HEK293 (cell line): ENCODE measurements at regions not wholly inside any gene's neighbourhood (a gene's known extent, or its start where the extent isn't known, plus 50 kb on each side); places are given as distances from the start of the nearest gene placed in this dataset.

ENCODE experiments used
- CTCF ChIA-PET: fragments of 350-600 bp; formaldehyde crosslinking; extraction: SDS; loops from one replicate; lab custom pipeline; 2021; ENCODE audit warnings: antibody characterized with exemption; lab: Yijun Ruan, JAX
- POLR2A ChIA-PET: fragments of 300-600 bp; formaldehyde crosslinking; extraction: SDS; loops from one replicate; lab custom pipeline; 2020; ENCODE audit warnings: antibody characterized with exemption, inconsistent platforms; lab: Yijun Ruan, JAX
- H3K27ac ChIP-seq: fragments of 200-500 bp; sonication (Bioruptor generic); 2 replicates; pipeline ENCODE4 v1.5.1; 2014; ENCODE audit warnings: low read depth, low read length, control low read depth, inconsistent platforms; ENCODE audit errors: extremely low read depth
- H3K36me3 ChIP-seq, 2 experiments: fragments of 200-500 bp in 1 of 2; sonication (Bioruptor generic) in 1 of 2; 1 replicate in 1 of 2; 2 replicates in 1 of 2; pipeline ENCODE4 v1.5.1; 2014 to 2017; ENCODE audit warnings: inconsistent platforms in 2 of 2, low read length in 2 of 2; ENCODE audit not compliant: control insufficient read depth in 2 of 2, insufficient read depth in 1 of 2
- H3K4me1 ChIP-seq: fragments of 200-500 bp; sonication (Bioruptor generic); 2 replicates; pipeline ENCODE4 v1.5.1; 2014; ENCODE audit warnings: mild to moderate bottlenecking, low read length, inconsistent platforms; ENCODE audit not compliant: control insufficient read depth, insufficient read depth
- H3K4me3 ChIP-seq: 2 replicates; pipeline ENCODE4 v1.5.1; 2011; ENCODE audit warnings: low read depth, mild to moderate bottlenecking, control low read depth, low read length, moderate library complexity
- H3K9me3 ChIP-seq: fragments of 200-500 bp; sonication (Bioruptor generic); 2 replicates; pipeline ENCODE4 v1.5.1; 2014; ENCODE audit warnings: low read depth, low read length, inconsistent platforms; ENCODE audit not compliant: control insufficient read depth, insufficient read depth
- SP3 ChIP-seq: fragments of 450-650 bp; formaldehyde crosslinking; IDR thresholded peaks from 2 replicates; pipeline ENCODE4 v1.5.1; 2016; ENCODE audit warnings: missing biosample characterization, missing genetic modification characterization
- SP7 ChIP-seq: fragments of 450-650 bp; formaldehyde crosslinking; IDR thresholded peaks from 2 replicates; pipeline ENCODE4 v1.5.1; 2016; ENCODE audit warnings: missing biosample characterization, missing genetic modification characterization
- YY1 ChIP-seq: fragments of 450-650 bp; formaldehyde crosslinking; IDR thresholded peaks from 2 replicates; pipeline ENCODE4 v1.5.1; 2018; ENCODE audit warnings: missing biosample characterization, missing genetic modification characterization
- ZEB2 ChIP-seq: fragments of 450-650 bp; formaldehyde crosslinking; IDR thresholded peaks from 2 replicates; pipeline ENCODE4 v1.5.1; 2016; ENCODE audit warnings: missing biosample characterization, missing genetic modification characterization
- ZNF10 ChIP-seq: fragments of 450-650 bp; formaldehyde crosslinking; IDR thresholded peaks from 2 replicates; pipeline ENCODE4 v1.5.1; 2017; ENCODE audit warnings: missing biosample characterization, missing genetic modification characterization
- ZNF2 ChIP-seq: fragments of 450-650 bp; formaldehyde crosslinking; IDR thresholded peaks from 2 replicates; pipeline ENCODE4 v1.5.1; 2016; ENCODE audit warnings: missing biosample characterization, missing genetic modification characterization
- ZNF223 ChIP-seq: fragments of 450-650 bp; formaldehyde crosslinking; IDR thresholded peaks from 2 replicates; pipeline ENCODE4 v1.5.1; 2016; ENCODE audit warnings: missing biosample characterization, missing genetic modification characterization
- ZNF274 ChIP-seq, 2 experiments: fragments of 200-500 bp in 1 of 2; fragments of 450-650 bp in 1 of 2; sonication (Bioruptor generic) in 1 of 2; formaldehyde crosslinking in 1 of 2; IDR thresholded peaks; 2 replicates each; pipeline versions ENCODE4 v1.5.1 to v1.6.1; 2014 to 2016; ENCODE audit warnings: borderline replicate concordance in 1 of 2, inconsistent platforms in 1 of 2, low read length in 1 of 2, missing biosample characterization in 1 of 2, missing genetic modification characterization in 1 of 2
- ZNF654 ChIP-seq: fragments of 450-650 bp; formaldehyde crosslinking; IDR thresholded peaks from 2 replicates; pipeline ENCODE4 v1.5.1; 2016; ENCODE audit warnings: low read depth, missing biosample characterization, missing genetic modification characterization
- ZNF660 ChIP-seq: fragments of 450-650 bp; IDR thresholded peaks from 2 replicates; pipeline ENCODE4 v1.5.1; 2018; ENCODE audit warnings: missing biosample characterization, mild to moderate bottlenecking, missing genetic modification characterization
- ZNF76 ChIP-seq: fragments of 450-650 bp; formaldehyde crosslinking; IDR thresholded peaks from 2 replicates; pipeline ENCODE4; 2016; ENCODE audit warnings: low read depth, missing biosample characterization, missing genetic modification characterization, borderline replicate concordance
- TF ChIP-seq, protein P1 (sequence below): fragments of 450-650 bp; formaldehyde crosslinking; IDR thresholded peaks from 2 replicates; pipeline ENCODE4 v1.5.1; 2016; ENCODE audit warnings: missing biosample characterization, missing genetic modification characterization
- TF ChIP-seq, protein P2 (sequence below): fragments of 450-650 bp; IDR thresholded peaks from 2 replicates; pipeline ENCODE4 v1.5.1; 2018; ENCODE audit warnings: missing biosample characterization, mild to moderate bottlenecking, missing genetic modification characterization
- TF ChIP-seq, protein P3 (sequence below): fragments of 450-650 bp; formaldehyde crosslinking; IDR thresholded peaks from 2 replicates; pipeline ENCODE4 v1.5.1; 2017; ENCODE audit warnings: missing biosample characterization, missing genetic modification characterization
- TF ChIP-seq, protein P4 (sequence below): sonication (generic); formaldehyde crosslinking; IDR thresholded peaks from 2 replicates; pipeline ENCODE4 v1.8.1; 2022; ENCODE audit warnings: mild to moderate bottlenecking, moderate library complexity, missing genetic modification reagents
- TF ChIP-seq, protein P5 (sequence below): IDR thresholded peaks from 2 replicates; pipeline ENCODE4 v1.6.1; 2011; ENCODE audit warnings: mild to moderate bottlenecking, low read depth, low read length, borderline replicate concordance
- TF ChIP-seq, protein P6 (sequence below): fragments of 450-650 bp; formaldehyde crosslinking; IDR thresholded peaks from 2 replicates; pipeline ENCODE4; 2016; ENCODE audit warnings: missing biosample characterization, missing genetic modification characterization

DNA sequence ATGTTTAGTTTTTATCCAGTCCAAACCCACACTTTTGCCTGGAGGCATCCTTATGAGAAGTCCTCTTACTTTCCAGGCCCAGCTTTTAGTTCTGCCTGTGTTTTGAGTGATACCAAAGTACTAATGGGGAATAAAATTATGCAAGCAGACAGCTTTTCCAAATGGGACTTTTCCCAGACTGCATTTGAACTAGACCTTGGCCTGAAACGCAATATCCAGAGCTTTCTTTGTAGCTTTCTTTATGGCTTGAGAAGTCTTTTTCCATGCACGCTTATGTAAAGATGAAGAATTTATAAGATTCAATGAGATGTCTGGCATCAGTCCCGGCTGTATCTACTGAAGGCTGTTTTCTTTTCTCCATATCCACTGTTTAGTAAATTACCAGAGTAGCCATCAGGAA, 236.6 kb upstream of the RAB4A start:
- CTCF ChIA-PET: interaction anchor here (1.1 to 1.5 kb wide), 5 partner anchors 10 to 192 kb away, joined by 3 to 7 read pairs (median 3); no protein-coding TSS in a partner anchor
- Histone ChIP-seq H3K36me3 (no peaks in the 10 kb centered on the region), H3K27ac (no peak overlapping the region), H3K9me3 (no peaks in the 10 kb centered on the region), H3K4me1 (peaks cover 3% of the 10 kb centered on the region; the same call in 1 of the 2 replicates), H3K4me3 (no peak overlapping the region)
- TF ChIP-seq ZNF223 (tag by site-specific recombination): no peak
- TF ChIP-seq, protein P1, sequence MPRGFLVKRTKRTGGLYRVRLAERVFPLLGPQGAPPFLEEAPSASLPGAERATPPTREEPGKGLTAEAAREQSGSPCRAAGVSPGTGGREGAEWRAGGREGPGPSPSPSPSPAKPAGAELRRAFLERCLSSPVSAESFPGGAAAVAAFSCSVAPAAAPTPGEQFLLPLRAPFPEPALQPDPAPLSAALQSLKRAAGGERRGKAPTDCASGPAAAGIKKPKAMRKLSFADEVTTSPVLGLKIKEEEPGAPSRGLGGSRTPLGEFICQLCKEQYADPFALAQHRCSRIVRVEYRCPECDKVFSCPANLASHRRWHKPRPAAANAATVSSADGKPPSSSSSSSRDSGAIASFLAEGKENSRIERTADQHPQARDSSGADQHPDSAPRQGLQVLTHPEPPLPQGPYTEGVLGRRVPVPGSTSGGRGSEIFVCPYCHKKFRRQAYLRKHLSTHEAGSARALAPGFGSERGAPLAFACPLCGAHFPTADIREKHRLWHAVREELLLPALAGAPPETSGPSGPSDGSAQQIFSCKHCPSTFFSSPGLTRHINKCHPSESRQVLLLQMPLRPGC (tag by site-specific recombination): no peak
- TF ChIP-seq ZNF10 (tag by site-specific recombination): no peak
- POLR2A ChIA-PET: no interaction called here

DNA sequence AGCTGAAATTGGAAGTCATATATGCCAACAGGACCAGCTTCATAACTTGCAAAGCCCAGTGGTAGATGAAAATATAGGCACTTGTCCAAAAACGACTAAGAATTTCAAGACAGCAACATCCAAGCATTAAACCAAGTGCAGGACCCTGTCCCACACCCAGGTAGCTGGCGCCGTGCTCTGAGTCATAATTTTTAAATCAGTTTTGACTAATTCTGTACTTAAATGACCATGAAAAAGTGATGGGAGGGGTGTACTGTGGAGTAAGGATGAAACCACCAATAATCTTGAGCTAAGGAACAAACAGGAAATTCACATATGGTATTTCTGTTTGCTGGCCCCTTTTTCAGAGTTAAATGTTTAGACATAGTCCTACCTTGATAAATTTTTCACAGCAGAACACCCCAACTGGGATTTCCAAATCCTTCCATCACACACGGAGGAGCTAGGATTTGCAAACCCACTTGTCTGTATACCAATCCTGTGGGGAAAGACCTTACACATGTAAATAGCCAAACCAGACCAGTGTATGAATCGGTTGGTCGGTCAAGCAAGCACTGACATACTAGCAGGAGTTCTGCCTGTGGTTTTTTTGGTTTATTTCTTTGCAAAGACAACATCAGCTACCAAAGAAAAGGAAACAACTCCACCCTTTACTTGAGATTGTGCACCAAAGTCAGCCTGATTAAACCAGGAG, 235.7 kb upstream of the RAB4A start:
- TF ChIP-seq ZNF76 (no peak), SP7 (tag by site-specific recombination) (no peak), ZNF274 (IDR thresholded peaks at IDR 0.05; ENCODE audit: low read length) (no peak), ZNF274 (tag by site-specific recombination; IDR thresholded peaks at IDR 0.05; ENCODE audit: borderline replicate concordance) (no peak), YY1 (tag by site-specific recombination) (no peak), SP3 (tag by site-specific recombination) (no peak), ZEB2 (tag by site-specific recombination) (no peak), ZNF654 (no peak), ZNF2 (tag by site-specific recombination) (no peak), ZNF660 (tag by site-specific recombination) (no peak)
- TF ChIP-seq, protein P2, sequence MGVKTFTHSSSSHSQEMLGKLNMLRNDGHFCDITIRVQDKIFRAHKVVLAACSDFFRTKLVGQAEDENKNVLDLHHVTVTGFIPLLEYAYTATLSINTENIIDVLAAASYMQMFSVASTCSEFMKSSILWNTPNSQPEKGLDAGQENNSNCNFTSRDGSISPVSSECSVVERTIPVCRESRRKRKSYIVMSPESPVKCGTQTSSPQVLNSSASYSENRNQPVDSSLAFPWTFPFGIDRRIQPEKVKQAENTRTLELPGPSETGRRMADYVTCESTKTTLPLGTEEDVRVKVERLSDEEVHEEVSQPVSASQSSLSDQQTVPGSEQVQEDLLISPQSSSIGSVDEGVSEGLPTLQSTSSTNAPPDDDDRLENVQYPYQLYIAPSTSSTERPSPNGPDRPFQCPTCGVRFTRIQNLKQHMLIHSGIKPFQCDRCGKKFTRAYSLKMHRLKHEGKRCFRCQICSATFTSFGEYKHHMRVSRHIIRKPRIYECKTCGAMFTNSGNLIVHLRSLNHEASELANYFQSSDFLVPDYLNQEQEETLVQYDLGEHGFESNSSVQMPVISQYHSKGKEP (tag by site-specific recombination): no peak
- TF ChIP-seq, protein P3, sequence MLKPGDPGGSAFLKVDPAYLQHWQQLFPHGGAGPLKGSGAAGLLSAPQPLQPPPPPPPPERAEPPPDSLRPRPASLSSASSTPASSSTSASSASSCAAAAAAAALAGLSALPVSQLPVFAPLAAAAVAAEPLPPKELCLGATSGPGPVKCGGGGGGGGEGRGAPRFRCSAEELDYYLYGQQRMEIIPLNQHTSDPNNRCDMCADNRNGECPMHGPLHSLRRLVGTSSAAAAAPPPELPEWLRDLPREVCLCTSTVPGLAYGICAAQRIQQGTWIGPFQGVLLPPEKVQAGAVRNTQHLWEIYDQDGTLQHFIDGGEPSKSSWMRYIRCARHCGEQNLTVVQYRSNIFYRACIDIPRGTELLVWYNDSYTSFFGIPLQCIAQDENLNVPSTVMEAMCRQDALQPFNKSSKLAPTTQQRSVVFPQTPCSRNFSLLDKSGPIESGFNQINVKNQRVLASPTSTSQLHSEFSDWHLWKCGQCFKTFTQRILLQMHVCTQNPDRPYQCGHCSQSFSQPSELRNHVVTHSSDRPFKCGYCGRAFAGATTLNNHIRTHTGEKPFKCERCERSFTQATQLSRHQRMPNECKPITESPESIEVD (tag by site-specific recombination): no peak
- TF ChIP-seq, protein P4, sequence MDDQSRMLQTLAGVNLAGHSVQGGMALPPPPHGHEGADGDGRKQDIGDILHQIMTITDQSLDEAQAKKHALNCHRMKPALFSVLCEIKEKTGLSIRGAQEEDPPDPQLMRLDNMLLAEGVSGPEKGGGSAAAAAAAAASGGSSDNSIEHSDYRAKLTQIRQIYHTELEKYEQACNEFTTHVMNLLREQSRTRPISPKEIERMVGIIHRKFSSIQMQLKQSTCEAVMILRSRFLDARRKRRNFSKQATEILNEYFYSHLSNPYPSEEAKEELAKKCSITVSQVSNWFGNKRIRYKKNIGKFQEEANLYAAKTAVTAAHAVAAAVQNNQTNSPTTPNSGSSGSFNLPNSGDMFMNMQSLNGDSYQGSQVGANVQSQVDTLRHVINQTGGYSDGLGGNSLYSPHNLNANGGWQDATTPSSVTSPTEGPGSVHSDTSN: no peak
- TF ChIP-seq, protein P5, sequence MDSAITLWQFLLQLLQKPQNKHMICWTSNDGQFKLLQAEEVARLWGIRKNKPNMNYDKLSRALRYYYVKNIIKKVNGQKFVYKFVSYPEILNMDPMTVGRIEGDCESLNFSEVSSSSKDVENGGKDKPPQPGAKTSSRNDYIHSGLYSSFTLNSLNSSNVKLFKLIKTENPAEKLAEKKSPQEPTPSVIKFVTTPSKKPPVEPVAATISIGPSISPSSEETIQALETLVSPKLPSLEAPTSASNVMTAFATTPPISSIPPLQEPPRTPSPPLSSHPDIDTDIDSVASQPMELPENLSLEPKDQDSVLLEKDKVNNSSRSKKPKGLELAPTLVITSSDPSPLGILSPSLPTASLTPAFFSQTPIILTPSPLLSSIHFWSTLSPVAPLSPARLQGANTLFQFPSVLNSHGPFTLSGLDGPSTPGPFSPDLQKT: no peak
- TF ChIP-seq, protein P6, sequence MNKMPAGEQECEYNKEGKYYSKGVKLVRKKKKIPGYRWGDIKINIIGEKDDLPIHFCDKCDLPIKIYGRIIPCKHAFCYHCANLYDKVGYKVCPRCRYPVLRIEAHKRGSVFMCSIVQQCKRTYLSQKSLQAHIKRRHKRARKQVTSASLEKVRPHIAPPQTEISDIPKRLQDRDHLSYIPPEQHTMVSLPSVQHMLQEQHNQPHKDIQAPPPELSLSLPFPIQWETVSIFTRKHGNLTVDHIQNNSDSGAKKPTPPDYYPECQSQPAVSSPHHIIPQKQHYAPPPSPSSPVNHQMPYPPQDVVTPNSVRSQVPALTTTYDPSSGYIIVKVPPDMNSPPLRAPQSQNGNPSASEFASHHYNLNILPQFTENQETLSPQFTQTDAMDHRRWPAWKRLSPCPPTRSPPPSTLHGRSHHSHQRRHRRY: no peak
- Histone ChIP-seq H3K4me3 (no peak overlapping the region), H3K4me1 (peaks cover 3% of the 10 kb centered on the region; the same call in 1 of the 2 replicates), H3K27ac (no peak overlapping the region), H3K36me3 (no peaks in the 10 kb centered on the region), H3K9me3 (no peaks in the 10 kb centered on the region)
- ChIA-PET CTCF (interaction anchor here (0.6 to 1.5 kb wide), 7 partner anchors 16 to 306 kb away, joined by 3 to 7 read pairs (median 3); no protein-coding TSS in a partner anchor), POLR2A (no interaction called here)
